Stimulated activated naive CD8-positive, alpha-beta T cell treated with anti-CD3 and anti-CD28 coated beads, Interleukin-15, Interleukin-2, amounts not matched to agents 100 ng/mL and 50 ng/mL, for 24 hours (primary cell): ENCODE measurements at regions not wholly inside any gene's neighbourhood (a gene's known extent, or its start where the extent isn't known, plus 50 kb on each side); places are given as distances from the start of the nearest gene placed in this dataset.
"Not testable (repeated sequence)": the region's sequence is repeated elsewhere in the genome, so short reads cannot be mapped to it uniquely, and the experiment has no call there.

ENCODE experiments used
- H3K27ac Mint-ChIP-seq: one replicate; pipeline ENCODE4 v1.8.0; 2021; ENCODE audit warnings: mild to moderate bottlenecking, mixed read lengths
- H3K27me3 Mint-ChIP-seq: one replicate; pipeline ENCODE4 v1.8.0; 2021; ENCODE audit warnings: mixed read lengths
- H3K36me3 Mint-ChIP-seq: one replicate; pipeline ENCODE4 v1.8.0; 2021; ENCODE audit warnings: low read depth, mixed read lengths
- H3K4me1 Mint-ChIP-seq: one replicate; pipeline ENCODE4 v1.8.0; 2021; ENCODE audit warnings: low read depth, mixed read lengths
- H3K4me3 Mint-ChIP-seq: one replicate; pipeline ENCODE4 v1.8.0; 2021; ENCODE audit warnings: mild to moderate bottlenecking, mixed read lengths
- H3K9me3 Mint-ChIP-seq: one replicate; pipeline ENCODE4 v1.8.0; 2021; ENCODE audit warnings: mixed read lengths

GRCh38 chr13:85170372-85170771 lies 628.8 kb downstream of the SLITRK6 start:
- Mint-ChIP-seq H3K9me3 (peaks cover 6% of the 10 kb centered on the region), H3K4me1 (no peaks in the 10 kb centered on the region), H3K27me3 (no peaks in the 10 kb centered on the region), H3K36me3 (no peaks in the 10 kb centered on the region), H3K27ac (no peak overlapping the region), H3K4me3 (no peak overlapping the region)

DNA sequence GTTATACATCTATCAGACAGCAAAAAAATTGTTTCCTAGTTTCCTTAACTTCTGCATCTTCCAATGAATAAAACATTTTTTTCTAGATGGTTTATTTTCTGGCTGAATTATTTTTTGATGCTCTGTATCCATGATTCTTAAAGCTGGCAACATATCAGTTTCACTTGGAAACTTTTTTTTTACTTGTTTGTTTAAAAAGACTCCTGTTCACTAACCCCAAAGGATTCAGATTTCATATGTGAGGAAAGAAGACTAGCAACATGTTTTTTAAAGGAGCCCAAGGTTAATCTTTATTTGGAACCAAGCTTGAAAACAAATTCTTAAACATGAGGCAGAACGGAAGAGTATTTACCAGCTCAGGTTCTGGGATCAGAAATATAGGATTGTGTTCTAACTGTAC lies 632.3 kb downstream of the SLITRK6 start:
- Mint-ChIP-seq H3K27me3 (no peaks in the 10 kb centered on the region), H3K4me1 (no peaks in the 10 kb centered on the region), H3K4me3 (no peak overlapping the region), H3K27ac (no peak overlapping the region), H3K9me3 (peaks cover 12% of the 10 kb centered on the region), H3K36me3 (no peaks in the 10 kb centered on the region)

GRCh38 chr13:85163063-85163462 lies 636.2 kb downstream of the SLITRK6 start:
- Mint-ChIP-seq H3K4me3 (no peak overlapping the region), H3K9me3 (peaks cover 8% of the 10 kb centered on the region), H3K36me3 (no peaks in the 10 kb centered on the region), H3K27me3 (no peaks in the 10 kb centered on the region), H3K4me1 (no peaks in the 10 kb centered on the region), H3K27ac (no peak overlapping the region)

GRCh38 chr13:85148009-85148408 lies 651.2 kb downstream of the SLITRK6 start:
- no peak overlapping the region for H3K27ac Mint-ChIP-seq
- H3K4me3 Mint-ChIP-seq: no peak overlapping the region
- no peaks in the 10 kb centered on the region for H3K27me3 Mint-ChIP-seq
- no peaks in the 10 kb centered on the region for H3K36me3 Mint-ChIP-seq
- H3K9me3 Mint-ChIP-seq: no peaks in the 10 kb centered on the region
- no peaks in the 10 kb centered on the region for H3K4me1 Mint-ChIP-seq

DNA sequence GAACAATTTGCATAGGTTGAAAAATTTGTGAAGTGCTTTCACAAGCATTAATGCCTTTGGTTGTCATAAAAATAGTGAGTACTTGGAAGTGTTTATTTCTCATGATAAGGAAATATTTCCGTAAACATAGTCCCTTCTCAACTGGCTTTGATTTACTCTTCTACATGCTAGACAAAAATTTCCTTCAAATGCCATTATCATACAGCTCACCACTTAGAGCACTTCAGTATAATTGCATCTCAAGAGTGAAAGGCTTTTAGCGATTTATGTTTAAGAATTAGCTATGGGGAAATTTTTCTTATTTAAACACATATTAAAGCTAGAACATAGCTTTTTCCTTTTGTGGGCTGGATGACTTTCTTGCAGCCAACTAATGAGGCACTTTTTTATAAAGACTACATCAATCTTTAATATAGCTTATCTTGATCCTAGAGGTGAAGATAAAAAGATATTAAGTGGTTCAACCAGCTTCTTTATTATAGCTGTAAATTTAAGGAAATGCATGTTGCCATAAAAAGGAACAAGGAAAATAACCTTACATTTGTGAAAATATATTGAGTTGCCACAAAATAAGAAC lies 656.8 kb downstream of the SLITRK6 start:
- Mint-ChIP-seq H3K27ac (no peak overlapping the region), H3K4me1 (no peaks in the 10 kb centered on the region), H3K4me3 (no peak overlapping the region), H3K36me3 (no peaks in the 10 kb centered on the region), H3K27me3 (no peaks in the 10 kb centered on the region), H3K9me3 (peaks cover 5% of the 10 kb centered on the region)

- H3K27ac Mint-ChIP-seq: no peak overlapping the region
- H3K4me1 Mint-ChIP-seq: no peaks in the 10 kb centered on the region
- no peak overlapping the region for H3K4me3 Mint-ChIP-seq
- H3K27me3 Mint-ChIP-seq: no peaks in the 10 kb centered on the region
- peaks cover 5% of the 10 kb centered on the region for H3K9me3 Mint-ChIP-seq
- no peaks in the 10 kb centered on the region for H3K36me3 Mint-ChIP-seq
Measured at GRCh38 chr13:85141401-85141800, 657.8 kb downstream of the SLITRK6 start.

DNA sequence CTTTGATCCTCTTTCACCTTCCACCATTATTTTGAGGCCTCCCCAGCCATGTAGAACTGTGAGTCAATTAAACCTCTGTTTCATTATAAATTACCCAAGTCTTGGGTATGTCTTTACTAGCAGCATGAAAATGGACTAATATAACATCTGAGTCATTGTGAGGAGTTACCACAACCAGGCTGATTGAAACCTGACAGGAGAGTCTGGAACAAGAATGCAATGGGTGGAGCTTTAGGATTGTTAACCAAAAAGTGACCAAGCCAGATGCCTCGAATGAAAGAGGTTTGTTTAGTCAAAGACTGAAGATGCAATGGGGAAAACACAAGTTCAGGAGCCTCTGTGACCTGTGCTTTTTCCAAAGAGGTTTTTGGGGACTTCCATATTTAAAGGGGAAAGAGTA lies 659.0 kb downstream of the SLITRK6 start:
- H3K27ac Mint-ChIP-seq: no peak overlapping the region
- no peak overlapping the region for H3K4me3 Mint-ChIP-seq
- H3K27me3 Mint-ChIP-seq: no peaks in the 10 kb centered on the region
- no peaks in the 10 kb centered on the region for H3K4me1 Mint-ChIP-seq
- no peaks in the 10 kb centered on the region for H3K36me3 Mint-ChIP-seq
- peaks cover 5% of the 10 kb centered on the region for H3K9me3 Mint-ChIP-seq

GRCh38 chr13:85137516-85137915 lies 661.7 kb downstream of the SLITRK6 start:
- Mint-ChIP-seq H3K27ac (no peak overlapping the region), H3K4me1 (no peaks in the 10 kb centered on the region), H3K36me3 (no peaks in the 10 kb centered on the region), H3K9me3 (peaks cover 5% of the 10 kb centered on the region), H3K27me3 (no peaks in the 10 kb centered on the region), H3K4me3 (no peak overlapping the region)

DNA sequence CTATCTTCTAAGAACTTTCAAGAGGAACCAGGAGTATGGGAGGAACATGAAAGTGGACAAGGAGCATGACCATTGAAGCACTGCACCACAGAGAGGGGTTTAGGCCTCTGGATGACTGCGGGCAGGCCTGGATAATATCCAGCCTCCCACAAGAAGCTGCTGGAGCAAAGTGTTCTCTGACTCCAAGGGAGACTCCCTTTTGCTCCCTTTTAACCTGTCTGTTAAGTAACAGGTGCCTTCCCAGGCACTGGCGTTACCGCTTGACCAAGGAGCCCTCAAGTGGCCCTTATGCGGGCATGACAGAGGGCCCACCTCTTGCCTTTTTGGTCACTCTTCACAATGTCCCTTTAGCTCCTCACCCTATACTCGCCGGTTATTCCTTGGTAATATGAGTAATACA lies 666.2 kb downstream of the SLITRK6 start:
- Mint-ChIP-seq H3K27ac (no peak overlapping the region), H3K9me3 (no peaks in the 10 kb centered on the region), H3K4me3 (no peak overlapping the region), H3K27me3 (no peaks in the 10 kb centered on the region), H3K36me3 (no peaks in the 10 kb centered on the region), H3K4me1 (no peaks in the 10 kb centered on the region)

DNA sequence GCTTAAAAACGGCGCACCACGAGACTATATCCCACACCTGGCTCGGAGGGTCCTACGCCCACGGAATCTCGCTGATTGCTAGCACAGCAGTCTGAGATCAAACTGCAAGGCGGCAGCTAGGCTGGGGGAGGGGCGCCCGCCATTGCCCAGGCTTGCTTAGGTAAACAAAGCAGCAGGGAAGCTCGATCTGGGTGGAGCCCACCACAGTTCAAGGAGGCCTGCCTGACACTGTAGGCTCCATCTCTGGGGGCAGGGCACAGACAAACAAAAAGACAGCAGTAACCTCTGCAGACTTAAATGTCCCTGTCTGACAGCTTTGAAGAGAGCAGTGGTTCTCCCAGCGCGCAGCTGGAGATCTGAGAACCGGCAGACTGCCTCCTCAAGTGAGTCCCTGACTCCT lies 675.7 kb downstream of the SLITRK6 start:
- H3K36me3 Mint-ChIP-seq, H3K9me3 Mint-ChIP-seq, H3K27ac Mint-ChIP-seq, H3K27me3 Mint-ChIP-seq, H3K4me3 Mint-ChIP-seq, H3K4me1 Mint-ChIP-seq: not testable (repeated sequence)

- peaks cover 7% of the 10 kb centered on the region for H3K9me3 Mint-ChIP-seq
- H3K27me3 Mint-ChIP-seq: no peaks in the 10 kb centered on the region
- no peak overlapping the region for H3K4me3 Mint-ChIP-seq
- no peak overlapping the region for H3K27ac Mint-ChIP-seq
- H3K36me3 Mint-ChIP-seq: no peaks in the 10 kb centered on the region
- H3K4me1 Mint-ChIP-seq: no peaks in the 10 kb centered on the region
Measured at GRCh38 chr13:85108356-85108755, 690.9 kb downstream of the SLITRK6 start.

GRCh38 chr13:85099245-85099644 lies 700.0 kb downstream of the SLITRK6 start:
- H3K9me3 Mint-ChIP-seq: peaks cover 20% of the 10 kb centered on the region
- H3K4me1 Mint-ChIP-seq: no peaks in the 10 kb centered on the region
- H3K4me3 Mint-ChIP-seq: no peak overlapping the region
- no peak overlapping the region for H3K27ac Mint-ChIP-seq
- no peaks in the 10 kb centered on the region for H3K27me3 Mint-ChIP-seq
- no peaks in the 10 kb centered on the region for H3K36me3 Mint-ChIP-seq

DNA sequence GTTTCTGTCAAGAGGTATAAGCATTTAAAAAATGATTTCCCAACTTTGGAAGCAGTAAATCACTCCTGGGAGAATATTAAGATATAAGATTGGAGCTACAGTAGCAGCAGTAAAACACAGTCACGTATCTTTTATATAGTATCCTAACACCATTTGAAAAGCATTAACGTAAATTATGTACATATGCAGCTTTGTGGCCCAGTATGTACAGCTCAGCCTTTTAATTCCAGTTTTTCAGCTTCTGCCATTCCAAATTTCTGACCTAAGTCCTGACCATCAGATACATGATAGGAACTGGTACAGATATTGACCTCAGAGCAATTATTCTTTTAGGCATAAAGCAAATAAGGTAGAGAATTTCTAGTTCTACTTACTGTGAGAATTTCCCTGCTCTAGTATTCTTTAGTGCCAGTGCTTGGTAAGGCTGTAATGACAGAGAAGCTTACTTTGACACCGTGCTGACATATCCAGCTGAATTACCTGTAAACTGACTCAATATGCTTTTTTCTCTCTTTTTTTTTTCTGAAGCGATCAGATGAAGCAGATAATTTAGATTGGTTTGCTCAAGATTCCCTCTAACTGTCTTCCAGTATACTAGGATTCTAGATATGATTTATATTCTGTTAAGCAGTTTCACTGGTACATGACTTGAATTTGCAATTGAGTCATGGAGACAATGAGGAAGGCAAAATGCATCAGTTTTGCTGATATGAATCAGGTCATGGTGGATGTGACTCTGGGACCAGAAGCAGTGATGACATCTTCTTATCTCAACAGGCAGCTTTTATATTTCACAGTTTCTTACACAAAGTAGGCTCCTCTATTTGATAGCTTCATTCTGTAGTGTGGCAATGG lies 703.6 kb downstream of the SLITRK6 start:
- no peak overlapping the region for H3K4me3 Mint-ChIP-seq
- H3K27ac Mint-ChIP-seq: no peak overlapping the region
- H3K4me1 Mint-ChIP-seq: no peaks in the 10 kb centered on the region
- no peaks in the 10 kb centered on the region for H3K27me3 Mint-ChIP-seq
- H3K36me3 Mint-ChIP-seq: no peaks in the 10 kb centered on the region
- H3K9me3 Mint-ChIP-seq: peaks cover 14% of the 10 kb centered on the region

- Mint-ChIP-seq H3K4me1 (no peaks in the 10 kb centered on the region), H3K27me3 (no peaks in the 10 kb centered on the region), H3K36me3 (no peaks in the 10 kb centered on the region), H3K9me3 (peaks cover 16% of the 10 kb centered on the region), H3K4me3 (no peak overlapping the region), H3K27ac (no peak overlapping the region)
Measured at GRCh38 chr13:85093808-85094207, 705.4 kb downstream of the SLITRK6 start.

- Mint-ChIP-seq H3K4me3 (no peak overlapping the region), H3K27me3 (no peaks in the 10 kb centered on the region), H3K36me3 (no peaks in the 10 kb centered on the region), H3K27ac (no peak overlapping the region), H3K9me3 (peaks cover 15% of the 10 kb centered on the region), H3K4me1 (no peaks in the 10 kb centered on the region)
Measured at GRCh38 chr13:85091631-85092234, 707.5 kb downstream of the SLITRK6 start.
